NCI-H2227 (cell line): ENCODE measurements at regions not wholly inside any gene's neighbourhood (a gene's known extent, or its start where the extent isn't known, plus 50 kb on each side); places are given as distances from the start of the nearest gene placed in this dataset.
"Not testable (repeated sequence)": the region's sequence is repeated elsewhere in the genome, so short reads cannot be mapped to it uniquely, and the experiment has no call there.

Experiments used
- DNase-seq: peaks from one replicate; lab custom pipeline; 2025; ENCODE audit not compliant: unreplicated experiment; lab: John Stamatoyannopoulos, UW

DNA sequence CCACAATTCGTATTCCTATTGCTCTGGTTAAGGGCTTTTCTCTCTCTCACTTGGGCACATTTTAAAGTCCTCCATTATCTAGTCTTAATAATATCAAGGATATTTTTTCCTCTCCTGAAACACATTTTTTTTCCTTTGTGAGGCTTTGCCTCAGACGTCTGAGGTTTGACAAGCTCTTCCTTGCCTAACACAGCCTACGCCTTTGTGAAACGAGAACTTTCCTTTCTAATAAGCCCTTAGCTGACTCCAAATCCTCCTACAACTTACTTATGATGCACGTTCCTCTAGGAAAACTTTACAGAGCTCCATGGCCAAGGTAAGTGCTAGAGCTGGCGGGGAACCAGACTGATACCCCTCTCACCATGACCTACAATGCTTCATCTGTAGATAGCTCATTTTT is 841.5 kb downstream of the SOCS6 start:
- DNase-seq = no peak

DNA sequence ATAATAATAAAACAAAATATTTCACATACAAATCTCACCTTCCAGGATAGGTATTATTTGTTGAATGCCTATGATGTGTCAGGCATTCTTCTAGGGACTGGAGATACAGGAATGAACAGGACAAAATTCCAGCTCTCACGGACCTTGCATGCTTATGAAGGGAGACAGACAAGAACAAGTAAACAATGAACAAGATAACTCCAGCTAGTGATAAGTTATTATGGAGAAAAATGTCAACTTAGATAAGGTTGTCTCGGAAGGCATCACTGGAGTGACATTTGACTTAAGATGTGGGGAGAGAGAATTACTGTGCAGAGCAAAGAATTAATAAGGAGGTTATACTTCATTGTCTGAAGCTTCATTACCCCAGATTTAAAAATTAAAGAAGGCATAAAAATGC is 836.7 kb downstream of the SOCS6 start:
- no peak for DNase-seq

DNA sequence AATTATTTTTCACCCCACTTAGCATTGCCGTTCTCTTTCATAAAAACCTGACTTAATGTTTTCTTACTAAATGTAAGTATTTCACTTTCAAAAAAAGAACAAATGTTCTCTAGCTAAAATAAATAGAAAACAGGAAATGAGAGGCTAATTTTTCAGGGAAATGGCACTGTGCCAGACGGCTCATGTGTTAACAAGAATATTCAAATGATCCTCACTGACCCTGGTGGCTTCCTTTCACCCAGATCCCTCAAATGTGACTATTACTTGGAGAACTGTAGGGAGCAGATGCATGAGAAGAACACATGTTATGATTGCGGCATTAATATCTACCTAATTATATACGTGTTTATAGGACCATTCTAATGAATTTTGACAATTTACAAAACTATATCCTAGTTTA is 827.7 kb downstream of the SOCS6 start:
- no peak for DNase-seq

DNA sequence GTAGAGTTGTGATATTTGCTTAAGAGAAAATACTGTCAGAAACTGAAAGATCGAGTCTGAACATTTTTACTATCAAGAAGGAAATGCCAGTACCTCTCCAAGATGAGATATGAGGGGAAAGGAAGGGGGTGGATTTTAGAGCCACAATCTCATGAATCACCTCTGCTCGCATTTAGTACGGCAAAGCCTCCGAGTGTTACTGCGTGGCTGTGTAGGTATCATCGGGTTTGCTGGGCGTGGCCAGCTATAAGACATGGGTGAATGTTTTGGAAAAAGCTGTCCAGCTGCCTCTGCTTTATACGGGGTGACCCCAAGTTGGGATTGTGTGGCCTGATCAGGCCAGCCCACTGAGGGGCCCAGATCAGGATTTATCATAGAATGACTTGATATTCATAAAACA is 826.4 kb downstream of the SOCS6 start:
- no peak for DNase-seq

DNA sequence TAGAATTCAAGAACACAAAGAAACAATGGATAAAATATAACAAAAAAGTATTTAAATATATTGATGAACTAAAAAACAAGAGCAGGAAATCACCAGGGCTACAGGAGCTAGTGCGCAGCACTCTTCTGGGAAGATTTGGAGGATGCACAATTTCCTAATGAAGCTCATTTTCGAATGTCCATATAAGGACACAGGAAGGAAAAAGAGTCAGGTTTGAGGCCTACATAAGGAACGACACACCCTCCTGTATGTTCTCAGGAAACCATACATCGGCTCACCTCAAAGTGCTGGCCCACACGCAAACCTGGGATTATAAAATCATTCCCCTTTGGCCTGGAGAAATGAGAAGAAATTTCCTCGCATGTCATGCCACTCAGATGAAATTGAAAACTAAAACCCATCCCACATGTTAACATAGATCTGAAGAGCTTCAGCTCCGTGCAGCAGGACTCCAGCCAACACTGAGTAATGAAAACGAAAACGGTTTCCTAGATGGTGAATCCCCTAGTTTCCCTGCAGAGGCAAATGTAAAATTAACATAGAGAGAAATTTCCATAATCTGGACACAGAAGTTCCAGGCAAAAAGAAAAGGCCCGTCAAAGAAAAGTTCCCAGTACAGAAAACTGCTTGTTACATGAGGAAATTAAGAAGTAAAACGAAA is 825.8 kb downstream of the SOCS6 start:
- DNase-seq = no peak

DNA sequence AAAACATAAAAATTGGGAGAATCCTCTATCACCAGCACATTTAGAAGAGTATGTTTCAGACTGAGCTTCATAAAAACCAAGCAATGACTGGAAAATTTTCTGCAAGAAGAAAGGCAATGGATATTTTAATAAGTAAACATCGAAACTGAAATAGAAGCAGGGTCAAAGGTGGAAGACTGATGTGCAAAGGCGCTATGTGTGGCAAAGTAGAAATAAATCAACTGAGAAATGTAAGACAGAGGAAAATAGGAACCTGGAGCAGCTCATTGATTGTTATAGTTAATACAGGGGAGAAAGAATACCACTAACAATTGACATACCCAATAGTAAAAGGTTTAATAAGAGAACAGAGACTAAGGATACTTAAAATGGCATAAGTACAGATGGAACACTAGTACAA is 818.4 kb downstream of the SOCS6 start:
- DNase-seq = no peak

DNA sequence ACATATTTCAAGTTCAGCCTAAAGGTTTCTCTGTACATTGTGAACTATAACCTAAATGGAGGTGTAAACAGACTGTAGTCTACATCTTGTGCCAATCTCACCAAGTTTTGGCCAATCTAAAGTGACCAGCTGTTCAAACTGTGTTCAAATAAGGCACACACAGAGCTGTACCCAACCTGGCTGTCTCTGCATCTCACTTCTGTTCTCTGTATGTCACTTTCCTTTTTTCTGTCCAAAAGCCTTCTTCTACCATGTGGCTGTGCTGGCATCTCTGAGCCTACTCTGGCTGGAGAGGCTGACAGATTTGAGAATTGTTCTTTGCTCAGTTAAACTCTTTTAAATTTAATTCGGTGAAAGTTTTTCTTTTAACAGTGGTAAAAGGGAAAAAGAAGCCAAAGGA is 817.9 kb downstream of the SOCS6 start:
- DNase-seq = no peak

DNA sequence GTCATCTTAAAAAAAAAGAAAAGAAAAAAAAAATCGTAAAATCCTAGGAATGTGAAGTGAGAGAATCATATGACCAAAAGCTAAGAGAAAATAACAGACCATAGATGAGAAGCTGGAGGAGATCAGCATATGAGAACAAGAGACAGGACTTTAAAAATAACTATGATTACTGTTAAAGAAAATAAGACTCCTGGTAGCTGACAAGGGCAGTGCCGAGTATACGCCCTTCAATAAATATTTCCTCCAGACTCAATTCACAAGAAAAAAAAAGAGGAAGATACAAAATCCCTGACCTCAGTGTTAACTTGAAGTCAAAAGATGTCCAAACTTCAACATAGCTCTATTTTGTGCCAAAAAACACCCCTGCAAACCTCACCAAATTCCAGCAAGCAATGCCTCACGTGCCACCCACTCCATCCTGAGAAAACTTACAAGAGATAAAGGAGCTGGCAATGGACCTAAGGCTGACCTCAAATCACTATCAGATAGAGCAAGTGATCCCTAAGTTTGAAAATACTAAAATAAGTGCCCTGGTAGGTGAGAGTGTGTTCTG is 817.2 kb downstream of the SOCS6 start:
- DNase-seq = no peak

DNA sequence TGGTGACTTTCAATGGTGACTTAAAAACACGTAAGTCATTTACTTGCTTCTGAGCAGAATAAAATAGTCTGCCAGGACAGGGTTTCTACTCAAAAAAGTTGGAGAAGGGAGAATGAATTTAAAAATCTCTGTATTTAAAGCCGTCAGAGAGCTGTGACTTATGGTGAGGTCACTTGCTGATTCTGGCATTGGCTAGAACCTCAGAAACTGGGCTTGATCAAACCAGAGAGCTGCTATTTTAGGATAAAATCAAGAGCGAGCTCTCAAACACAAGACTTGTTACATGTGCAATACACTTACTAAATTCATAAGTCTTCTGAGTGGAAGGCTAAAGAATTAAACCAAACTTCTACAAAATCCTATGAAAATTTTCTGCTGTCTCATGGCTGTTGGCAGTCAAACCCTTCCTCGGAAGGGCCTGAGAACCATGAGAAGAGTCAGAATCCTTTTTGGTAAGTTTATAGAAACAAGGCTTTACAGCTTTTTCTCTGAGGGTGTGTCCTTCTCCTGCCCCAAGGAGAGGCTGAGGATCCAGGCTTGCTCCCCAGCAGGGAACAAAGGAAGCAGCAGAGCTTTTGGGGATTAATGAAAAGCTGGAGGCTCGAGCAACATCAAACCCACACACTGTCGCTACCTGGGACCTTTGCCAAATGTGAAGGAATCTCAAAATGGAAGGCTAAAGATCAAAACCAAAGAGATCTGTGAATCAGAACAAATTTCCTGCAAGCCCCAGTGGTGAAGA is 816.4 kb downstream of the SOCS6 start:
- no peak for DNase-seq

DNA sequence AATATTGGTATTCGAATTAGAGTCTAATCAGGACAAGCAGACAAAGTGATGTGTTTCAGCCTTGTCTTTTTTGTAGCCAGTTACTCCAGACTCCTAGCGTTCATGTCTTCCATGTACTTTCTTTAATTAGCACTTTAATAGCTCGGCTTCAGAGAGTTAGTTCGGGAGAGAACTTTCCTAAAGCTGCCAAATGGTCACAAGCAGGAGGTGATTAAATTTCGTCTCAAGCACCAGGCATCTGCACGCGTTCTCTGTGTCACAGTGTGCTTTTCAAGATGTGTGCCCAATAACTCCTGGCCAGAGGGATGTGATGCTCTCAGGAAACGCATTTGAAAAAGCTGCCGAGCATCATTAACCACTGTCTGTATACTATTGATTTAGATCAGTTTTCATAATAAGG is 790.8 kb downstream of the SOCS6 start:
- DNase-seq = no peak

DNA sequence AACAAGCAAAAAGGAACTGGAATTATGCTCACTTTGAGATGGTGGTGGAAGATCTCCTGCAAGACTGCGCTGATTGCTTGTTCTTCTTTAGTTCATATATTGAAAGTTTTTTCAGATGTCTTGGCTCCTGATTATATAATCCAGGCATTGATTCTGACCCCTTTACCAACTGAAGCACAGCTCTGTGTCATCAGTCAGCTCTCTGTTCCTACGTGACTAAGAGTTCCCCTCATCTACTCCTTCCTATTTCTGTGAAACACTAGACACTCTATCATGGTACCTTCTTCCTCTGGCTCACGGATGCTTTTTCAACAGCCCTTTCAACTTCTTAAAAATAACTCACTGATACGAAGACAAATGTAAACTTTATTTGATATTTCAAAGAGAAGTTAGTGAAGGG is 788.6 kb downstream of the SOCS6 start:
- DNase-seq = no peak

DNA sequence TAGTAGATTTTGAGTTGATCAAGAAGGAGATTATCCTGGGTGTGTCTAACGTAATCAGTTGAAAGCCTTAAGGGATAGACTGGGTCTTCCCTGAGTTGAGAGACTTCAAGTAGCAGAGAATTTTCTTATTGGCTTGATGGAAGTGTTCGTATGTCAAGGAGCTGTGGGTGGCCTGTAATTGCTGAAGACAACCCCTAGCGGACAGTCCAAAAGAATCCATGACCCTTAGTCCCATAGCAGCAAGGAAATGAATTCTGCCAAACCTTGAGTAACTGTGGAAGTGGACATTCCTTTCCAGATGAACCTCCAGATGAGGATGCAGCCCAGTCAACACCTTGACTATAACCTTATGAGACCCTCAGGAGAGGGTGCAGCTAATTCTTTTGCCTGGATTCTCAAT is 786.3 kb downstream of the SOCS6 start:
- DNase-seq = no peak

DNA sequence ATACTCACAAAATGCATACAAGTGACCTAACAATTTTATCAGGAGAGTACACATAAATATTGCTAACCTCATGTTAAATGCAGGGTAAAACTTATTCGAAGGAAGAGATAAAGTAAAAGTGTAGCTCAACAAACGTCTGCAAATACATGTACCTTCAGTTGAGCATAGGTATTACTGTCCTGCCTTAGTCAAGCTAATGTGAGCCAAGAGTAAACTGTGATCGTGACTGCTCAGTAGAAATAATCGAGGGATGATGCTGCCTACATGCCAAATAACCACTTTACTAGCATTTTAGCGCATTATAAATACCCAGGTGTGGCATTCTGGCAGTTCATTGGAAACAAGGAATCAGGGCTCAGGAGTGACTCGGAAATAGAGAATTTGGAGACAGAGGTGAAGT is 779.5 kb downstream of the SOCS6 start:
- no peak for DNase-seq

DNA sequence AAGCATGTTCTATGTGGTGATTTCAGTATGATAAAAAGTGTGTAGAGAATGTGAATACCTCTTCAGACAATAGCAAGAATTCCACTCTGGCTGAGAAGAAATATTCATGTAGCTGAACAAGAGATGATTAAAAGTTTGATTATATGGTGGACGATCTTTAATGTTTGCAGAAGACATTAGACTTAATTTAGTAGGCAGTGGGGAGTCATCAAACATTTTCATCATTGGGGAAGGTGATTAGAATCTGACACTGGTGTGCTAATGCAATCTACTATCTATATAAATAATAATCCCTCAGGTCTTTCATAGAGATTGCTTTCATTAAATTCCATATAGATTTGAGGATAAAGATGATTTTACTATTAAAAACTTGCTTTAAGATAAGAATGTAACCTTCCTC is 761.0 kb downstream of the SOCS6 start:
- DNase-seq = no peak

DNA sequence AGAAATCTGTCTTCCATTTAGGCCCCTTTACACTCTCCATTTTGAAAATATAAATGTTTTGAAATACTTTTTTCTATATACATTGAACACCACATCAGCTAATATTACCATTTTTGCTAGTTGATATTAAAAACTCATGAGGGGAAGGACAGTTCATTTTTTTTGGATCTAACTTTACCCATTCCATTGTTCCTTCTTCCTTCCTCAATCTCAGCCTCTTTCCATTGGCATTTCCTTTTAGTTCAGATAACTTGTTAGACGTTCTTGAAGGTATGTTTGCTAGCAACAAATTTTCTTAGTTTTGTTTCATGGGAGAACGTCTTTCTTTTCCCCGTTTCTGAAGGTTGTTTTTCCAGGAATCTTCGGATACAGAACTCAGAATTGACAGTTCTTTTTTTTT is 759.0 kb downstream of the SOCS6 start:
- DNase-seq = no peak

DNA sequence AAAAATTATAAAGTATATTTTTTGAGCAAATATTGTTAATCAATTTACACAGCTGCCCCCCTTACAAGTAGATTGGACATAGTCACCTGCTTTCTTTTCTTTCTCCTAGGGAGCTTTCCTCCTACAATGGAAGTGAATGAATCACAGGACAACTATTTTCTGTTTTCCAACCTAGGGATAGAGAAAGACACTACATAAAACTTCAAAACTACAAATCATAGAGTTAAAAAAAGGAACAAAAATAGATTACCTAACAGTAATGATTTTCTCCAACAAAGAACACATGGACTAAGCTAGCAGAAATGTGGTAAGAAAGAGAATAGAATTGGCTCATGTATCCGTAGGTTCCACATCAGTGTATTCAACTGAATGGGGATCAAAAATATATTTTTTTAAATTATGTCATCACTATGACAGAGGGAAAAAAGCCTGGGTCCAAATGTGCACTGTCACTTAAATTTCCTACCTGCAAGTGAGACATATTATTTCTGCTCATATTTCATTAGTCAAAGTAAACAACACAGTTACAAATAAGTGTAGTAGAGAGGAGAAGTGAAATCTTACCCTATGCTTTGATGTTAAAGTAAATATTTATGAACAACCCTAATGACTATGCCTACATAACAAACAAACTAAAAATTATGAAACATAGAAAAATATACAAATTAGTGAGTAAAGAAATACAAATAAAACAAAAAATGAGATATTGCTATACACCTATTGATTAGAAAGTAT is 756.7 kb downstream of the SOCS6 start:
- no peak for DNase-seq

DNA sequence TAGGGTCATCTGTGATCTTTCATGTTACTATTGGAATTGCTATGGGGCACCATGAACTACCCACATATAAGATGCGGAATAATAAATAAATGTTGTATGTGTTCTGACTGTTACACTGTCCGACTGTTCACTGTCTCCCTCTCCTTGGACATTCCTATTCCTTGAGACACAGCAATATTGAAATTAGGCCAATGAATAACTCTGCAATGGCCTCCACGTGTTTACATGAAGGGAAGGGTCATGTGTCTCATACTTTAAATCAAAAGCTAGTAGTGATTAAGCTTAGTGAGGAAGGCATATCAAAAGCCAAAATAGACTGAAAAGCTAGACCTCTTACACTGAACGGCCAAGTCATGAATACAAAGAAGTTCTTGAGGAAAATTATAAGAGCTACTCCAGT is 751.3 kb downstream of the SOCS6 start:
- DNase-seq = no peak

DNA sequence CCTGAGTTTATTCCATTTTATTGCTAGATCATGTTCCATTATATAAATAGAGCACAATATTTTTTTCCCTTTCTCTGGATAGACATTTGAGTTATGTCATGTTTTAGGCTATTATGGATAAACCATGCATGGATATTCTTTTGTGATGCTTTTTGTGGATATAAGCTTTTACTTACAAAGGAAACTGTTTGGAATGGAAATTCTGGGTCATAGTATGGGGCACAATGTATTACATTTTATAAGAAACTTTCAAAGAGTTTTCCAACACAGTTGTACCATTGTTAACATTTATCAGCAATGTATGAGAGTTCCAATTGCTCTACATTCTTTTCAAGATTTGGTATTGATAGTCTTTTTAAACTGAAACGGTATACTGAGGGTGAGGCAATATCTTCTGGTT is 749.4 kb downstream of the SOCS6 start:
- no peak for DNase-seq

DNA sequence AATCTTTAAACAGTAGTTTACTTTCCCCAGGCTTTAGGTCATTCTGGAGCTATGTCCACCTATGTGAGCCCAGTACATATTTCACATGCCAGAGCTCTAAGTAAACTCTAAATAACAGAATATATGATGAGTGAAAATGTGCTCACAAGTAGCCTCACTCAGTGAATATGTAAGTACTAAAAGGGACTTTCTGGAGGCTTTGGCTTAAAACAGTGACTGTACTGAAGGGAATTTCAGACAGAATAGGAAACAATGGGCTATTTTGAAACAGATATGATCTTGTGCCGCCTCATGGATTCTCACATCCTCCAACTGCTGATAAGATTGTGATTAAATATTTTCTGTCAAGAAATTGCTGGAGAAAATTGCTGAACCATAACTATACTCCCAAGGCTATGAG is 747.9 kb downstream of the SOCS6 start:
- no peak for DNase-seq

DNA sequence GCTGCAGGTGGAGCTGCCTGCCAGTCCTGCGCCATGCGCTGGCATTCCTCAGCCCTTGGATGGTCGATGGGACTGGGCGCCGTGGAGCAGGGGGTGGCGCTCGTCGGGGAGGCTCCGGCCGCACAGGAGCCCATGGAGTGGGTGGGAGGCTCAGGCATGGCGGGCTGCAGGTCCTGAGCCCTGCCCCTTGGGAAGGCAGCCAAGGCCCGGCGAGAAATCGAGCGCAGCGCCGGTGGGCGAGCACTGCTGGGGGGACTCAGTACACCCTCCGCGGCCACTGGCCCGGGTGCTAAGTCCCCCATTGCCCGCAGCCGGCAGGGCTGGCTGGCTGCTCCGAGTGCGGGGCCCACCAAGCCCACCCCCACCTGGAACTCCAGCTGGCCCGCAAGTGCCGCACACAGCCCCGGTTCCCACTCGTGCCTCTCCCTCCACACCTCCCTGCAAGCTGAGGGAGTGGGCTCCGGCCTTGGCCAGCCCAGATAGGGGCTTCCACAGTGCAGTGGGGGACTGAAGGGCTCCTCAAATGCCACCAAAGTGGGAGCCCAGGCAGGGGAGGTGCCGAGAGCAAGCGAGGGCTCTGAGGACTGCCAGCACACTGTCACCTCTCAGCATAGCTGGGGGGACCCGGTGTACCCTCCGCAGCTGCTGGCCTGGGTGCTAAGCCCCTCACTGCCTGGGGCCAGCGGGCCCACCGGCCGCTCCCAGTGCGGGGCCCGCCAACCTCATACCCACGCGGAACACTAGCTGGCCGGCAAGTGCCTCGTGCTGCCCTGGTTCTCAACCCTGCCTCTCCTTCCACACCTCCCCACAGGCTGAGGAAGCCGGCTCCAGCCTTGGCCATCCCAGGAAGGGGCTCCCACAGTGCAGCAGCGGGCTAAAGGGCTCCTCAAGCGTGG is 742.7 kb downstream of the SOCS6 start:
- not testable (repeated sequence) for DNase-seq

DNA sequence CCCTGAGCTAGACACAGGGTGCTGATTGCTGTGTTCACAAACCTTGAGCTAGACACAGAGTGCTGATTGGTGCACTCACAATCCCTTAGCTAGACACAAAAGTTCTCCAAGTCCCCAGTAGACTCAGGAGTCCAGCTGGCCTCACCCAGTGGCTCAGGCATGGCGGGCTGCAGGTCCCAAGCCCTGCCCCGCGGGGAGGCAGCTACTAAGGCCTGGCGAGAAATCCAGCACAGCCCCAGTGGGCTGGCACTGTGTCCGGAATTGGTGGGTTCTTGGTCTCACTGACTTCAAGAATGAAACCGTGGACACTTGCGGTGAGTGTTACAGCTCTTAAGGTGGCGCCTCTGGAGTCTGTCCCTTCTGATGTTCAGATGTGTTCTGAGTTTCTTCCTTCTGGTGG is 741.2 kb downstream of the SOCS6 start:
- DNase-seq = not testable (repeated sequence)
